Neuron (in vitro differentiated cells): ENCODE measurements at regions not wholly inside any gene's neighbourhood (a gene's known extent, or its start where the extent isn't known, plus 50 kb on each side); places are given as distances from the start of the nearest gene placed in this dataset.

Experiments
- H2AFZ ChIP-seq: one replicate; pipeline ENCODE4 v1.6.1; 2013; ENCODE audit warnings: low read depth, mild to moderate bottlenecking, inconsistent platforms, low read length, moderate library complexity
- H3K27me3 ChIP-seq: one replicate; pipeline ENCODE4 v1.6.1; 2013; ENCODE audit warnings: low read length; ENCODE audit not compliant: insufficient read depth
- H3K36me3 ChIP-seq: one replicate; pipeline ENCODE4 v1.6.1; 2013; ENCODE audit warnings: low read length; ENCODE audit not compliant: insufficient read depth
- H3K4me1 ChIP-seq: one replicate; pipeline ENCODE4 v1.6.1; 2013; ENCODE audit warnings: low read length; ENCODE audit not compliant: insufficient read depth
- H3K4me3 ChIP-seq: 2 replicates; pipeline ENCODE4 v1.5.1; 2013; ENCODE audit warnings: mild to moderate bottlenecking, low read length, moderate library complexity
- H3K9me3 ChIP-seq: one replicate; pipeline ENCODE4 v1.6.1; 2013; ENCODE audit warnings: low read length

DNA sequence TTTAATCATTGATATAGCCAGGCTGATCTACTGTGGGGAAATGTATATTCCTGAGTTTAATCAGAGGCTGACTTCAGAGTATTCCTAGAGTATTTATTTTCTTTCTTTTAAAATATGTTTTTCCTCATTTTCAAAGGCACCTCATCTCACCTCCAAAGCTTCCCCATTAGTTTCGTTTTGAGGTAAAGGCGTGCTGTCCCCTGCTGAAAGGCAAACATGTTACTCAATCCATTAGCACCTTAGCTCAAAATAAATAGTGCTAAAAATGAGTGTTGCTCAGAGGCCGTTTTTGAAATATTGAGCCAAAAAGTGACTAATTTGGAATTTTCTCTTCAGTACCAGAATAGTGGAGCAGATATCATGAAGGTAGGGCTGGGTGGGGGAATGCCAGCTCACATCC is 386.2 kb downstream of the SOX11 start:
- Histone ChIP-seq H2AFZ (no peak overlapping the region), H3K4me1 (peaks cover 68% of the 10 kb centered on the region), H3K4me3 (no peak overlapping the region)

DNA sequence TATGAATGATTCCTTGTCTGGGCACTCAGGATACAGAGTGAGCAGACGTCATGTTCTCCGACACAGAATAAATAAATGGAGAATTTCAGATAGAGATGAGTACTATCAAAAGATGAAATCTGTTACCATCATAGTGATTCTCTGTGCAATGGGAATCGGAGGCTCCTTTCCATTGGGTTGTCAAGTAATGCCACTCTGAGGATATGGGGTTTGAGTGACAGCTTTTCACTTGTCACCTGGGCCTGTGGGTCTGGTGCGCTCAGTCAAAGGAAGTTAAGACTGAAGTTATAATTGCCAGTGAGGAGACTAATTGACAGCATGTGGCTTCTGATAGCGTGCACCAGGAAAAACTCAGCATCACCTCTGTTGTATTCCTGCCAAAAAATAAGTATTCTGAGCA is 387.2 kb downstream of the SOX11 start:
- no peaks in the 10 kb centered on the region for H3K9me3 ChIP-seq
- no peaks in the 10 kb centered on the region for H3K36me3 ChIP-seq
- H2AFZ ChIP-seq, result no peak overlapping the region
- no peaks in the 10 kb centered on the region for H3K27me3 ChIP-seq
- H3K4me3 ChIP-seq, result no peak overlapping the region
- H3K4me1 ChIP-seq, result peaks cover 64% of the 10 kb centered on the region

More for the DNA sequence above, 386.2 kb downstream of the SOX11 start:
- no peaks in the 10 kb centered on the region for H3K27me3 ChIP-seq
- no peaks in the 10 kb centered on the region for H3K9me3 ChIP-seq
- no peaks in the 10 kb centered on the region for H3K36me3 ChIP-seq

- H3K4me3 ChIP-seq, result peak overlapping the region; percentile 8
- H3K36me3 ChIP-seq, result no peaks in the 10 kb centered on the region
- H2AFZ ChIP-seq, result no peak overlapping the region
- no peaks in the 10 kb centered on the region for H3K27me3 ChIP-seq
- peaks cover 47% of the 10 kb centered on the region for H3K4me1 ChIP-seq
- H3K9me3 ChIP-seq, result peaks cover 1% of the 10 kb centered on the region
Measured at GRCh38 chr2:6080932-6081753, 389.0 kb downstream of the SOX11 start.

DNA sequence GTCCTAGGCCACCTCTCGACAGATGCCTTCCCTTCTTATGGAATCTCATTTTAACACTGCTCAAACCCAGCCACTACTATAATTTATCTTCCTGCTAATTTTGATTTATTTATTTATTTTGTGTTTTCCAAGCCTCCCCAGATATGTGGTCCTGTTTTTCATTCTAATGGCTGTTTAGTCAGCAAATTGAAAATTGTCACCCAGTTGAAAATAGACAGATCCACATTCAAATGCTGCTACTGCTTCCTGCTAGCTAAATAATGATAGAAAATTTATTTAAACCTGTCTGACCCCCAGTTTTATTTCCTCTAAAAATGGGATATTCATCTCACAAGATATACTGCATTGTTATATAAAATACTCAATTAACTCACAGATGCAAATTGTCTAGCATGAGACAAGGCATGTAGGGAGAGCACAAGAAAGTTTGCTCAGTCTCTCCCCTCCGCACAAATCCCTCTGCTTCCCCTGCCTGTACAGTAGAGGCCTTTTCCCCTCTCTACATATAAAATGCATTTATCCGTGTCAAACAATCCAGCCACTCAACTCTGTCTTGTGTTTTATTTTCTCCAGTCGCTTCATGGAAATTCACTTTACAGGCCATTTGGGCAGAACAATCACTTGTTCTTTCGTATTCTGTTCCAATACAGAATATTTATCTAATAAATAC is 389.9 kb downstream of the SOX11 start:
- peak overlapping the region; percentile 8 for H3K4me3 ChIP-seq
- H3K36me3 ChIP-seq, result no peaks in the 10 kb centered on the region
- H3K27me3 ChIP-seq, result no peaks in the 10 kb centered on the region
- peaks cover 38% of the 10 kb centered on the region for H3K4me1 ChIP-seq
- peaks cover 5% of the 10 kb centered on the region for H3K9me3 ChIP-seq
- no peak overlapping the region for H2AFZ ChIP-seq

- Histone ChIP-seq H3K27me3 (no peaks in the 10 kb centered on the region), H3K36me3 (no peaks in the 10 kb centered on the region), H2AFZ (no peak overlapping the region), H3K4me3 (no peak overlapping the region), H3K9me3 (peaks cover 9% of the 10 kb centered on the region), H3K4me1 (peaks cover 38% of the 10 kb centered on the region)
Measured at GRCh38 chr2:6082625-6083018, 390.4 kb downstream of the SOX11 start.

- Histone ChIP-seq H3K9me3 (peaks cover 9% of the 10 kb centered on the region), H3K36me3 (no peaks in the 10 kb centered on the region), H3K27me3 (no peaks in the 10 kb centered on the region), H3K4me1 (peaks cover 38% of the 10 kb centered on the region), H2AFZ (no peak overlapping the region), H3K4me3 (no peak overlapping the region)
Measured at GRCh38 chr2:6083136-6083535, 391.0 kb downstream of the SOX11 start.

DNA sequence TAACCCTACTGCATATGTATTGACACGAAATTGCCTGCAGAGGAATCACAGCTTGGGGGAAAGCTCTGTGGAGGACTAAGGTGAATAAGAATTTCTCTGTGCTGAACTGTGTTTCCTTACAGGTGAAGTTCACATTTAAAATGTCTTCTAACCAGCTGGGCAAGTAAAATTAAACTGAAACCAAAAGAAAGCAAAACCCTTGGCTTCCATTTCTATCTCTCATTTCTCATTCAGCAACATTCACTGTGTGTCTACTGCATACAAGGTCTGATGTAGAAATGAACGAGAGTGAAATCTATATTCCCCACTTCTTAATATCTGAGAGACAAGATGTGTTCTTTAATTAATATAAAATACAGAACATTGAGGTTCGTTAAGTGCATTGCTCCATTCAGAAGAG is 397.3 kb downstream of the SOX11 start:
- no peaks in the 10 kb centered on the region for H3K36me3 ChIP-seq
- H3K27me3 ChIP-seq, result no peaks in the 10 kb centered on the region
- peaks cover 9% of the 10 kb centered on the region for H3K9me3 ChIP-seq
- H3K4me3 ChIP-seq, result no peak overlapping the region
- H3K4me1 ChIP-seq, result no peaks in the 10 kb centered on the region
- H2AFZ ChIP-seq, result no peak overlapping the region

DNA sequence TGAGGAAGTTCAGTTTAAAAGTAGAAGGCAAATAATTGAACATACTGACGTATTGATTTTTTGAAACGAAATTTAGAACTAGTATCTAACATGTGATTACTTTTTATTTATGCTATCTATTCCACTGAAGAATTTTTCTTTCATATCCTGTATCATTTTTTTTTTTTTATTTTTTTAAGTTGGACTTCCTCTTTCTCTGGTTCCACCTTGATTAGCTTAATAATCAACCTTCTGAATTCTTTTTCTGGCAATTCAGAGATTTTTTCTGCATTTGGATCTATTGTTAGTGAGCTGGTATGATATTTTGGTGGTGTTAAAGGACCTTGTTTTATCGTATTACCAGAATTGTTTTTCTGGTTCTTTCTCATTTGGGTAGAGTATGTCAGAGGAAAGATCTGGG is 411.2 kb downstream of the SOX11 start:
- Histone ChIP-seq H3K4me3 (no peak overlapping the region), H3K4me1 (no peaks in the 10 kb centered on the region), H3K36me3 (no peaks in the 10 kb centered on the region), H3K9me3 (no peaks in the 10 kb centered on the region), H3K27me3 (no peaks in the 10 kb centered on the region), H2AFZ (no peak overlapping the region)

DNA sequence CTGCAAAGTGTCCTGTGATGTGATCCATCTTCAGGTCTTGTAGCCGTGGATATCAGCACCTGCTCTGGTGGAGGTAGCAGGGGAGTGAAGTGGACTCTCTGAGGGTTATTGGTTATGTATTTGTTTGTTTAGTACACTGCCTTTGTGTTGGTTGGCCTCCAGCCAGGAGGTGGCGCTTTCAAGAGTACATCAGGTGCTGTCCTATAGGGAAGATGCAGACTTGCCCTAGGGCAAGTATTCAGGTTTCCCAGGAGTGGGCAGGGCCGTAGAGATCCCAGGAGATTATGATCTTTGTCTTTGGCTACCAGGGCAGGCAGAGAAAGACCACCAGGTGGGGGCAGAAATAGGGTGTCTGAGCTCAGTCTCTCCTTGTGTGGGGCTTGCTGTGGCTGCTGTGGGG is 411.8 kb downstream of the SOX11 start:
- no peaks in the 10 kb centered on the region for H3K9me3 ChIP-seq
- no peak overlapping the region for H2AFZ ChIP-seq
- no peaks in the 10 kb centered on the region for H3K27me3 ChIP-seq
- no peaks in the 10 kb centered on the region for H3K36me3 ChIP-seq
- H3K4me1 ChIP-seq, result no peaks in the 10 kb centered on the region
- no peak overlapping the region for H3K4me3 ChIP-seq

DNA sequence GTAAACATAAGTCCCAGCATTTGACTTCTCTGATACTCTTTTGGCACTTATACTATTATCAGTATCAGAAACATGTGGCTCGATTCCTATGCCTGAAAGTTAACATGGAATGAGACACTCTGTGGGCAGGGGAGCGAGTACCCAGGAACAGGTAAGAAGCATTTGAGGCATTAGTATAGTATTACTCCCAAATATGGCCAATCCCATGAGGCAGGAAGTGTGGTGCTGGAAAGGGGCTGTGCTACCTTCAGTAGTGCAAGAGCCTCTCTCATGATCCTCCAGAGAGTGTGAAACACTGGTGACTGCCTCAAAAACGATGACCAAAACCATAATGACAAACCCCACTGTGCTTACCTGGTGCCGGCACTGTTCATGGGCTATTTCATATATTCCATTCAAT is 415.1 kb downstream of the SOX11 start:
- no peaks in the 10 kb centered on the region for H3K9me3 ChIP-seq
- H3K4me3 ChIP-seq, result no peak overlapping the region
- H3K27me3 ChIP-seq, result no peaks in the 10 kb centered on the region
- H2AFZ ChIP-seq, result no peak overlapping the region
- H3K36me3 ChIP-seq, result no peaks in the 10 kb centered on the region
- H3K4me1 ChIP-seq, result no peaks in the 10 kb centered on the region

- Histone ChIP-seq H2AFZ (no peak overlapping the region), H3K27me3 (no peaks in the 10 kb centered on the region), H3K36me3 (no peaks in the 10 kb centered on the region), H3K4me3 (no peak overlapping the region), H3K4me1 (peaks cover 17% of the 10 kb centered on the region), H3K9me3 (no peaks in the 10 kb centered on the region)
Measured at GRCh38 chr2:6109831-6110230, 417.6 kb downstream of the SOX11 start.

DNA sequence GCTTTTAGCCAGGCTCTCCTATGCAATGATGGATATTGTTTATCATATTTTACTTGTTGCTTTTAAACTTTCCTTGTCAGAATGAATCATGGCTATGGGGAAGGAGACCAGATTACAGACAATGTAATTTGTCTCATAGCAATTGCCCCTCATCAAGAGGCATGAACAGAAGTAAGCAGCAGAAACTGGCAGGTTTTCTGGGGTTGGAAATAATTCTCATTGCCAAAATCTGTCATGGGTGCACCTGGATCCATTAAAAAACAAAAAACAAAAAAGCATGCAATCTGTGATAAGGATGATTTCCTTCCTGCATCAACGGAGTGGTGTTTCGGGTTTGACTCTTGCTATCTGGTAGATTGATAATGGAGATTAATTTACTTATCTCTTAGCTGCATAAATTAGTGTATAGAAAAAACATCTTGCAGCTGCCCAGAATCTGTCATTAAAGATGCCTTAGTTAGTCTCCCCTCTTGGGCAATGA is 419.6 kb downstream of the SOX11 start:
- peaks cover 17% of the 10 kb centered on the region for H3K4me1 ChIP-seq
- no peaks in the 10 kb centered on the region for H3K36me3 ChIP-seq
- no peak overlapping the region for H2AFZ ChIP-seq
- no peak overlapping the region for H3K4me3 ChIP-seq
- no peaks in the 10 kb centered on the region for H3K9me3 ChIP-seq
- no peaks in the 10 kb centered on the region for H3K27me3 ChIP-seq

- Histone ChIP-seq H3K4me1 (peaks cover 17% of the 10 kb centered on the region), H3K27me3 (no peaks in the 10 kb centered on the region), H3K4me3 (no peak overlapping the region), H3K36me3 (no peaks in the 10 kb centered on the region), H2AFZ (no peak overlapping the region), H3K9me3 (no peaks in the 10 kb centered on the region)
Measured at GRCh38 chr2:6113786-6114185, 421.6 kb downstream of the SOX11 start.
